Smooth muscle cell (in vitro differentiated cells): ENCODE measurements at regions not wholly inside any gene's neighbourhood (a gene's known extent, or its start where the extent isn't known, plus 50 kb on each side); places are given as distances from the start of the nearest gene placed in this dataset.

Source experiments
- DNase-seq: peaks from one replicate; lab custom pipeline; 2025; ENCODE audit not compliant: unreplicated experiment; lab: John Stamatoyannopoulos, UW
- H2AFZ ChIP-seq: fragments of 200-600 bp; sonication (generic); 2 replicates; pipeline ENCODE4 v1.6.0; 2016; ENCODE audit warnings: antibody characterized with exemption, low read depth, mild to moderate bottlenecking
- H3F3A ChIP-seq: fragments of 200-600 bp; sonication (generic); 2 replicates; pipeline ENCODE4 v1.6.0; 2017; ENCODE audit warnings: antibody characterized with exemption, low read depth
- H3K27ac ChIP-seq: fragments of 200-600 bp; sonication (generic); 2 replicates; pipeline ENCODE4 v1.5.1; 2016; ENCODE audit warnings: low read depth, mild to moderate bottlenecking
- H3K27me3 ChIP-seq: fragments of 200-600 bp; sonication (generic); 2 replicates; pipeline ENCODE4 v1.6.1; 2016; ENCODE audit warnings: low read depth, mild to moderate bottlenecking
- H3K36me3 ChIP-seq: fragments of 200-600 bp; sonication (generic); 2 replicates; pipeline ENCODE4 v1.5.1; 2016; ENCODE audit warnings: low read depth
- H3K4me1 ChIP-seq: fragments of 200-600 bp; sonication (generic); 2 replicates; pipeline ENCODE4 v1.5.1; 2016; ENCODE audit warnings: low read depth
- H3K4me2 ChIP-seq: fragments of 200-600 bp; sonication (generic); 2 replicates; pipeline ENCODE4 v1.6.0; 2016; ENCODE audit warnings: mild to moderate bottlenecking
- H3K4me3 ChIP-seq: fragments of 200-600 bp; sonication (generic); 2 replicates; pipeline ENCODE4 v1.5.1; 2016; ENCODE audit warnings: mild to moderate bottlenecking
- H3K79me2 ChIP-seq: fragments of 200-600 bp; sonication (generic); 2 replicates; pipeline ENCODE4 v1.6.0; 2016; ENCODE audit warnings: low read depth, mild to moderate bottlenecking
- H3K9ac ChIP-seq: fragments of 200-600 bp; sonication (generic); 2 replicates; pipeline ENCODE4 v1.6.0; 2016; ENCODE audit warnings: low read depth
- H3K9me3 ChIP-seq: fragments of 200-600 bp; sonication (generic); replicated peaks from 2 replicates; pipeline ENCODE4 v1.5.1; 2016; ENCODE audit warnings: low read depth
- H4K20me1 ChIP-seq: fragments of 200-600 bp; sonication (generic); 2 replicates; pipeline ENCODE4 v1.6.0; 2016; ENCODE audit warnings: low read depth
- CTCF ChIP-seq: fragments of 200-600 bp; sonication (generic); IDR thresholded peaks from 2 replicates; pipeline ENCODE4 v1.5.1; 2017; ENCODE audit warnings: borderline replicate concordance, mild to moderate bottlenecking, antibody characterized with exemption; ENCODE audit not compliant: insufficient read depth, poor library complexity, severe bottlenecking
- WGBS: methylation state at CpG from one replicate; pipeline ENCODE4 v1.1.7; 2016; ENCODE audit warnings: low lambda C conversion rate; 5-methylcytosine and 5-hydroxymethylcytosine counted together

DNA sequence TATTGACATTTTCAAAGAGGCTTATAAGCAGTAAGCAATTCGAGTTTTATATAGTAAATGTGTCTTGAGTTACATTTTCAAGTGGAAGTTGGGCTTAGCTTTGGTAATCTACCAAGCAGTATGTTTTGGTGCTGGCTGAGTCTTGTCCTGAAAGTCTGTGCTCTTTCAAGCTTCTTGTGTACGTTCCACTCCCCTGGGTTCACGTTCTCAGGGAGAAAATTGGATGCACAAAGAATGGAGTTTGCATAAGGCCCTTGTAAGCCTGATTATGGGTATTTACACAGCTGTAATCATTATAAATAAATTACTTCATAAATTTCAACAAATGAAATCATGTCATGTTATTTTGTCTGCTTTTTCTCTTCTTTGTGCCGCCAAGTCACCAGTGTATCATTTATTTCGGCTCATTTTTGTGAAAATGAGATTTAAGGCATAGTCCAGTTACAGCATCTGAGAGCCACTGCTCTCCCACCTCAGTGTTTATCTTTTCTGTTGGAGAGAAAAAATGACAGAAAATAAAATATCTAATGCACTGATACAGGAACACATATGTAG, 262.5 kb downstream of the BTBD3 start:
- no peak for DNase-seq
- WGBS: 63% methylated on average over 5 of the region's 5 CpGs
- Histone ChIP-seq H3K4me3 (no peak overlapping the region), H3K79me2 (no peaks in the 10 kb centered on the region), H3K4me1 (no peaks in the 10 kb centered on the region), H3K27ac (no peak overlapping the region), H3K36me3 (no peaks in the 10 kb centered on the region), H3K9ac (no peak overlapping the region), H3K4me2 (no peak overlapping the region), H4K20me1 (no peaks in the 10 kb centered on the region), H3F3A (no peaks in the 10 kb centered on the region), H2AFZ (peak overlapping the region; percentile 29), H3K9me3 (no peaks in the 10 kb centered on the region), H3K27me3 (no peaks in the 10 kb centered on the region)
- TF ChIP-seq CTCF: no peak

DNA sequence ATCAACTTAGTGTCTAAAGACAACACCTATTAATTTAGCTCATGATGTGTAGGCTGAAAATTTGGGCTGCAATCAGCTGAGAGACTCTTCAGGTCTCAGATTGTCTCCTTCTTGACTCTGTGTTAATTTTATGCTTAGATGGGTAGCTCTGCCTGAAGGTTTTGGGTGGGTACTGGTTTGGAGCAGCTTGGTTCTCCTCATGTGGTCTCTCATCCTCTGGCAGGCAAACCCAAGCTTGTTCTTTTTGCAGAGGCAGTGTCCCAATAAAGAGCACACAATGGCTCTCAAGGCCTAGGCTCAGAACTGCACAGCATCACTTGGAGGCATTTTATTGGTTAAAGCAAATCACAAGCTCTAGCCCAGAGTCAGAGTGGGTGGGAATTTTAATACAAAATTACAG, 280.6 kb downstream of the BTBD3 start:
- no peak for TF ChIP-seq CTCF
- Histone ChIP-seq H2AFZ (no peak overlapping the region), H3K4me1 (no peaks in the 10 kb centered on the region), H3K27me3 (no peaks in the 10 kb centered on the region), H3K4me3 (no peak overlapping the region), H4K20me1 (no peaks in the 10 kb centered on the region), H3K9me3 (no peaks in the 10 kb centered on the region), H3K9ac (no peak overlapping the region), H3K27ac (no peak overlapping the region), H3K36me3 (no peaks in the 10 kb centered on the region), H3K79me2 (no peaks in the 10 kb centered on the region), H3K4me2 (no peak overlapping the region), H3F3A (no peaks in the 10 kb centered on the region)
- no peak for DNase-seq

GRCh38 chr20:12199703-12200102, 282.0 kb downstream of the BTBD3 start:
- H3K27ac ChIP-seq: no peak overlapping the region

More at GRCh38 chr20:12199703-12200102, 282.0 kb downstream of the BTBD3 start:
- no peaks in the 10 kb centered on the region for H3K27me3 ChIP-seq
- 62% methylated on average over 5 of the region's 5 CpGs for WGBS
- H3K9ac ChIP-seq: no peak overlapping the region
- no peaks in the 10 kb centered on the region for H3F3A ChIP-seq
- no peaks in the 10 kb centered on the region for H3K9me3 ChIP-seq
- no peaks in the 10 kb centered on the region for H4K20me1 ChIP-seq
- no peaks in the 10 kb centered on the region for H3K79me2 ChIP-seq
- H3K4me3 ChIP-seq: no peak overlapping the region
- H2AFZ ChIP-seq: no peak overlapping the region
- DNase-seq: no peak
- H3K4me1 ChIP-seq: no peaks in the 10 kb centered on the region
- TF ChIP-seq CTCF: no peak
- H3K36me3 ChIP-seq: no peaks in the 10 kb centered on the region
- H3K4me2 ChIP-seq: no peak overlapping the region
